GM12878 (cell line): ENCODE measurements at regions not wholly inside any gene's neighbourhood (a gene's known extent, or its start where the extent isn't known, plus 50 kb on each side); places are given as distances from the start of the nearest gene placed in this dataset.

Experiments
- ATAC-seq: fragments of 200-7000 bp; cut with Tn5 transposase; 3 replicates; pipeline ENCODE4 v1.9.1; 2020; ENCODE audit warnings: mild to moderate bottlenecking, moderate library complexity
- BruUV-seq: library from RNA; stranded (reverse); fragments of 400-500 nt; replicated peaks from 2 replicates; lab custom pipeline; 2021; lab: Mats Ljungman, UMichigan
- CTCF ChIA-PET: fragments of 300-600 bp; sonication (Branson Sonifier 250); formaldehyde crosslinking; extraction: SDS; loops from one replicate; lab custom pipeline; 2021; ENCODE audit warnings: inconsistent platforms; lab: Yijun Ruan, JAX
- POLR2A ChIA-PET: fragments of 350-600 bp; formaldehyde crosslinking; extraction: SDS; loops from one replicate; lab custom pipeline; 2021; ENCODE audit warnings: inconsistent platforms; lab: Charles Lee
- RAD21 ChIA-PET: fragments of 300-600 bp; sonication (Branson Sonifier 250); formaldehyde crosslinking; loops from one replicate; lab custom pipeline; 2023; ENCODE audit warnings: antibody characterized with exemption; ENCODE audit not compliant: unreplicated experiment; lab: Charles Lee
- SMC1A ChIA-PET: fragments of 300-600 bp; sonication (Branson Sonifier 250); formaldehyde crosslinking; loops from one replicate; lab custom pipeline; 2023; ENCODE audit not compliant: unreplicated experiment, uncharacterized antibody; lab: Charles Lee
- DNase-seq: peaks from one replicate; pipeline ENCODE4 v3.0.0-alpha.2; 2011; ENCODE audit warnings: low read depth, low spot score
- FAIRE-seq: peaks from 3 replicates; lab custom pipeline; 2011; peaks lifted over from hg19 to GRCh38; lab: Jason Lieb, UNC
- H2AFZ ChIP-seq: 2 replicates; pipeline ENCODE4 v1.6.0; 2011; ENCODE audit warnings: low read depth, low read length, control low read depth; ENCODE audit not compliant: control insufficient read depth
- H3K27ac ChIP-seq: 2 replicates; pipeline ENCODE4 v1.5.1; 2011; ENCODE audit warnings: control low read depth; ENCODE audit not compliant: control insufficient read depth, insufficient read depth
- H3K27me3 ChIP-seq, 2 experiments: replicated peaks in 1 of 2; 2 replicates each; pipeline versions ENCODE4 v1.6.0 to v1.6.1; 2011; ENCODE audit warnings: low read length in 1 of 2; ENCODE audit not compliant: control insufficient read depth in 2 of 2, insufficient read depth in 2 of 2
- H3K36me3 ChIP-seq, 2 experiments: 2 replicates each; pipeline ENCODE4 v1.5.1; 2011; ENCODE audit warnings: low read length in 1 of 2; ENCODE audit not compliant: control insufficient read depth in 2 of 2, insufficient read depth in 2 of 2
- H3K4me1 ChIP-seq: 2 replicates; pipeline ENCODE4 v1.6.1; 2011; ENCODE audit warnings: mild to moderate bottlenecking, low read length, moderate library complexity, mixed read lengths; ENCODE audit not compliant: control insufficient read depth, insufficient read depth
- H3K4me2 ChIP-seq: 2 replicates; pipeline ENCODE4 v1.6.0; 2011; ENCODE audit warnings: control low read depth; ENCODE audit not compliant: control insufficient read depth, insufficient read depth
- H3K4me3 ChIP-seq: fragments of 200-600 bp; sonication (generic); 2 replicates; pipeline ENCODE4 v1.5.1; 2016
- H3K79me2 ChIP-seq: 2 replicates; pipeline ENCODE4 v1.6.0; 2011; ENCODE audit warnings: low read length; ENCODE audit not compliant: control insufficient read depth, insufficient read depth
- H3K9ac ChIP-seq: 2 replicates; pipeline ENCODE4 v1.8.0; 2011; ENCODE audit warnings: low read length, control low read depth, mixed read lengths; ENCODE audit not compliant: control insufficient read depth, insufficient read depth
- H3K9me3 ChIP-seq: replicated peaks from 3 replicates; pipeline ENCODE4 v1.5.1; 2011; ENCODE audit warnings: mild to moderate bottlenecking, low read length; ENCODE audit not compliant: control insufficient read depth, insufficient read depth
- H4K20me1 ChIP-seq: 2 replicates; pipeline ENCODE4 v1.6.0; 2011; ENCODE audit not compliant: control insufficient read depth, insufficient read depth
- CHD4 ChIP-seq: fragments of 200-600 bp; sonication (generic); IDR thresholded peaks from 2 replicates; pipeline ENCODE4 v1.6.1; 2016; ENCODE audit warnings: mild to moderate bottlenecking
- E2F4 ChIP-seq: IDR thresholded peaks from 2 replicates; pipeline ENCODE4 v1.6.1; 2012; ENCODE audit warnings: low read depth, low read length, improper control_type of control experiment
- ESRRA ChIP-seq: IDR thresholded peaks from 2 replicates; pipeline ENCODE4 v1.6.1; 2012; ENCODE audit warnings: mild to moderate bottlenecking, low read length, improper control_type of control experiment
- ETV6 ChIP-seq, 2 experiments: fragments of 450-650 bp in 1 of 2; IDR thresholded peaks in 1 of 2; conservative IDR thresholded peaks in 1 of 2; 2 replicates each; pipeline ENCODE4 v1.6.1; 2014; ENCODE audit warnings: antibody characterized with exemption in 1 of 2, borderline replicate concordance in 1 of 2, low read depth in 1 of 2, mild to moderate bottlenecking in 1 of 2, moderate library complexity in 1 of 2
- FOXM1 ChIP-seq: IDR thresholded peaks from 2 replicates; pipeline ENCODE4 v1.6.1; 2012; ENCODE audit warnings: low read depth, mild to moderate bottlenecking, inconsistent platforms, low read length, moderate library complexity
- MEF2B ChIP-seq: fragments of 450-650 bp; IDR thresholded peaks from 2 replicates; pipeline ENCODE4 v1.6.1; 2018; ENCODE audit warnings: mild to moderate bottlenecking, moderate library complexity; ENCODE audit not compliant: partially characterized antibody, poor library complexity, severe bottlenecking
- NKRF ChIP-seq: fragments of 450-650 bp; conservative IDR thresholded peaks from 2 replicates; pipeline ENCODE4 v1.6.1; 2017; ENCODE audit warnings: mild to moderate bottlenecking, moderate library complexity
- PAX5 ChIP-seq: IDR thresholded peaks from 2 replicates; pipeline ENCODE4 v1.6.1; 2011; ENCODE audit warnings: low read depth, low read length, borderline replicate concordance
- RAD51 ChIP-seq: fragments of 450-650 bp; IDR thresholded peaks from 2 replicates; pipeline ENCODE4 v1.6.1; 2016; ENCODE audit warnings: moderate library complexity, mild to moderate bottlenecking, inconsistent platforms
- SKIL ChIP-seq: fragments of 450-650 bp; IDR thresholded peaks from 2 replicates; pipeline ENCODE4 v1.6.1; 2017; ENCODE audit warnings: mild to moderate bottlenecking, low read depth, inconsistent platforms; ENCODE audit not compliant: poor library complexity, severe bottlenecking
- SMARCA5 ChIP-seq: fragments of 450-650 bp; IDR thresholded peaks from 2 replicates; pipeline ENCODE4 v1.6.1; 2017; ENCODE audit warnings: mild to moderate bottlenecking
- SMC3 ChIP-seq: IDR thresholded peaks from 2 replicates; pipeline ENCODE4 v1.6.1; 2011; ENCODE audit warnings: low read length, improper control_type of control experiment, borderline replicate concordance
- WRNIP1 ChIP-seq: IDR thresholded peaks from 2 replicates; pipeline ENCODE4 v1.6.1; 2011; ENCODE audit warnings: low read depth, low read length, improper control_type of control experiment, borderline replicate concordance
- ZNF207 ChIP-seq: fragments of 450-650 bp; IDR thresholded peaks from 2 replicates; pipeline ENCODE4 v1.6.1; 2014; ENCODE audit warnings: antibody characterized with exemption, mild to moderate bottlenecking, borderline replicate concordance
- ZNF384 ChIP-seq: IDR thresholded peaks from 2 replicates; pipeline ENCODE4 v1.6.1; 2012; ENCODE audit warnings: low read depth, mild to moderate bottlenecking, low read length, improper control_type of control experiment, borderline replicate concordance
- ZZZ3 ChIP-seq: IDR thresholded peaks from 2 replicates; pipeline ENCODE4 v1.6.1; 2011; ENCODE audit warnings: low read depth; ENCODE audit not compliant: control insufficient read depth, insufficient read length
- WGBS: methylation state at CpG from one replicate; pipeline ENCODE4 v1.1.6; 2016; ENCODE audit warnings: low lambda C conversion rate; ENCODE audit not compliant: insufficient replicate concordance, insufficient coverage; ENCODE audit errors: missing lambda C conversion rate; 5-methylcytosine and 5-hydroxymethylcytosine counted together
- in situ Hi-C: fragments of 300-500 bp; cut with MboI; formaldehyde crosslinking; loops from 9 replicates; pipeline ENCODE4 v1.14.3; 2018; ENCODE audit warnings: mixed read lengths
- intact Hi-C: fragments of 100-400 bp; cut with micrococcal nuclease; formaldehyde crosslinking; loops from one replicate; pipeline ENCODE4 v1.14.2; 2022; ENCODE audit not compliant: unreplicated experiment

GRCh38 chr6:166830185-166830890 is 126.0 kb downstream of the RNASET2 start:
- FAIRE-seq (peak; percentile 81), ATAC-seq (peak; percentile 94), DNase-seq (peak; percentile 80)
- Histone ChIP-seq H3K27ac (peak overlapping the region; percentile 99), H3K4me3 (peak overlapping the region; percentile 3; the same call in 1 of the 2 replicates), H3K27me3 (no peaks in the 10 kb centered on the region), H3K36me3 (no peaks in the 10 kb centered on the region), H2AFZ (peak overlapping the region; percentile 63), H3K4me2 (peak overlapping the region; percentile 88), H4K20me1 (no peaks in the 10 kb centered on the region), H3K4me1 (peaks cover 19% of the 10 kb centered on the region), H3K9ac (peak overlapping the region; percentile 79), H3K79me2 (no peaks in the 10 kb centered on the region), H3K9me3 (peaks cover 25% of the 10 kb centered on the region)
- BruUV-seq: no TSS peak
- ChIA-PET RAD21 (interaction anchor here (0.5 to 1.2 kb wide), 4 partner anchors 33 to 149 kb away, joined by 3 to 6 read pairs (median 4); no protein-coding TSS in a partner anchor), SMC1A (interaction anchor here (0.7 to 2.8 kb wide), 13 partner anchors 10 to 326 kb away, joined by 3 to 10 read pairs (median 3); partner anchors contain the start of genes CEP43 and RNASET2), POLR2A (interaction anchor here (0.8 to 1.0 kb wide), 2 partner anchors 126 to 243 kb away, joined by 3 read pairs; partner anchors contain the start of gene RNASET2), CTCF (interaction anchor here (1.0 to 1.6 kb wide), 6 partner anchors 10 to 285 kb away, joined by 3 to 6 read pairs (median 4); no protein-coding TSS in a partner anchor)
- in situ Hi-C loops: no loop called here
- WGBS: 5% methylated on average over 8 of the region's 8 CpGs
- intact Hi-C loops: loop anchor here (1.0 to 5.0 kb wide), 5 partner anchors 18 to 267 kb away; partner anchors contain the start of gene CEP43
- no peak for TF ChIP-seq NKRF
- peak; percentile 24 for TF ChIP-seq SKIL
- TF ChIP-seq WRNIP1: no peak
- no peak for TF ChIP-seq RAD51
- no peak for TF ChIP-seq SMARCA5
- TF ChIP-seq E2F4: no peak
- TF ChIP-seq ETV6 (conservative IDR thresholded peaks at IDR 0.05 in 1 of 2, IDR thresholded peaks at IDR 0.05 in 1 of 2; ENCODE audit: borderline replicate concordance in 1 of 2, low read depth in 1 of 2): peak in 1 of 2 experiments; percentile 75; a peak in 2 of 4 replicates
- no peak for TF ChIP-seq SMC3
- TF ChIP-seq CHD4: no peak
- TF ChIP-seq ESRRA: no peak
- TF ChIP-seq ZNF207: no peak
- peak; percentile 58; the same call in 1 of the 2 replicates for TF ChIP-seq PAX5
- peak; percentile 40; the same call in 1 of the 2 replicates for TF ChIP-seq FOXM1
- TF ChIP-seq MEF2B: peak; percentile 25
- TF ChIP-seq ZZZ3: no peak
- TF ChIP-seq ZNF384: no peak
